ENCODE measurements at regions not wholly inside any gene's neighbourhood (a gene's known extent, or its start where the extent isn't known, plus 50 kb on each side); places are given as distances from the start of the nearest gene placed in this dataset.

- TF ChIP-seq, protein P1, sequence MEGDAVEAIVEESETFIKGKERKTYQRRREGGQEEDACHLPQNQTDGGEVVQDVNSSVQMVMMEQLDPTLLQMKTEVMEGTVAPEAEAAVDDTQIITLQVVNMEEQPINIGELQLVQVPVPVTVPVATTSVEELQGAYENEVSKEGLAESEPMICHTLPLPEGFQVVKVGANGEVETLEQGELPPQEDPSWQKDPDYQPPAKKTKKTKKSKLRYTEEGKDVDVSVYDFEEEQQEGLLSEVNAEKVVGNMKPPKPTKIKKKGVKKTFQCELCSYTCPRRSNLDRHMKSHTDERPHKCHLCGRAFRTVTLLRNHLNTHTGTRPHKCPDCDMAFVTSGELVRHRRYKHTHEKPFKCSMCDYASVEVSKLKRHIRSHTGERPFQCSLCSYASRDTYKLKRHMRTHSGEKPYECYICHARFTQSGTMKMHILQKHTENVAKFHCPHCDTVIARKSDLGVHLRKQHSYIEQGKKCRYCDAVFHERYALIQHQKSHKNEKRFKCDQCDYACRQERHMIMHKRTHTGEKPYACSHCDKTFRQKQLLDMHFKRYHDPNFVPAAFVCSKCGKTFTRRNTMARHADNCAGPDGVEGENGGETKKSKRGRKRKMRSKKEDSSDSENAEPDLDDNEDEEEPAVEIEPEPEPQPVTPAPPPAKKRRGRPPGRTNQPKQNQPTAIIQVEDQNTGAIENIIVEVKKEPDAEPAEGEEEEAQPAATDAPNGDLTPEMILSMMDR (conservative IDR thresholded peaks at IDR 0.05), result no peak
- no peak overlapping the region for H3K4me3 ChIP-seq (ENCODE audit: low read length)
- WGBS, 2 experiments (ENCODE audit: insufficient coverage in 1 of 2, insufficient read length in 1 of 2), result 86 to 98% methylated on average over 1 of the region's 1 CpG
- H3K9ac ChIP-seq (ENCODE audit: extremely low read depth, low read length, poor library complexity, severe bottlenecking), result no peak overlapping the region
- no peaks in the 10 kb centered on the region for H3K4me1 Mint-ChIP-seq
- DNase-seq, result no peak
- H3K27me3 ChIP-seq (ENCODE audit: control insufficient read depth, insufficient read depth, low read length, poor library complexity, severe bottlenecking), result no peaks in the 10 kb centered on the region
- no peak overlapping the region for H3K4me3 Mint-ChIP-seq
- no peaks in the 10 kb centered on the region for H3K9me3 ChIP-seq (ENCODE audit: control insufficient read depth, low read length)
- H3K27me3 Mint-ChIP-seq (ENCODE audit: insufficient read depth), result no peaks in the 10 kb centered on the region
- no peaks in the 10 kb centered on the region for H3K9me3 Mint-ChIP-seq
- H3K27ac Mint-ChIP-seq, result no peak overlapping the region
- H3K36me3 ChIP-seq (ENCODE audit: control insufficient read depth, insufficient read depth, low read length), result no peaks in the 10 kb centered on the region
- H3K36me3 Mint-ChIP-seq (ENCODE audit: low read depth), result no peaks in the 10 kb centered on the region
- H3K4me1 ChIP-seq (ENCODE audit: control insufficient read depth, insufficient read depth, low read length), result no peaks in the 10 kb centered on the region
- H3K27ac ChIP-seq (ENCODE audit: low read depth, low read length), result no peak overlapping the region
Observed at GRCh38 chr3:144677103-144677502, 705.5 kb downstream of the DIPK2A start.

GRCh38 chr3:144683065-144683464, 711.4 kb downstream of the DIPK2A start:
- peaks cover 5% of the 10 kb centered on the region for H3K9me3 ChIP-seq (ENCODE audit: control insufficient read depth, low read length)
- H3K36me3 ChIP-seq (ENCODE audit: control insufficient read depth, insufficient read depth, low read length), result no peaks in the 10 kb centered on the region
- 83% methylated on average over 1 of the region's 1 CpG; no CpG with 5 or more reads in 1 of the 2 experiments for WGBS, 2 experiments (ENCODE audit: insufficient coverage in 1 of 2, insufficient read length in 1 of 2)
- Mint-ChIP-seq H3K36me3 (ENCODE audit: low read depth) (peaks cover 2% of the 10 kb centered on the region), H3K27ac (no peak overlapping the region), H3K27me3 (ENCODE audit: insufficient read depth) (no peaks in the 10 kb centered on the region), H3K9me3 (peaks cover 6% of the 10 kb centered on the region), H3K4me3 (no peak overlapping the region), H3K4me1 (peaks cover 1% of the 10 kb centered on the region)
- no peaks in the 10 kb centered on the region for H3K27me3 ChIP-seq (ENCODE audit: control insufficient read depth, insufficient read depth, low read length, poor library complexity, severe bottlenecking)
- TF ChIP-seq, protein P1 (conservative IDR thresholded peaks at IDR 0.05), result no peak
- DNase-seq, result no peak
- no peak overlapping the region for H3K27ac ChIP-seq (ENCODE audit: low read depth, low read length)
- no peaks in the 10 kb centered on the region for H3K4me1 ChIP-seq (ENCODE audit: control insufficient read depth, insufficient read depth, low read length)
- no peak overlapping the region for H3K9ac ChIP-seq (ENCODE audit: extremely low read depth, low read length, poor library complexity, severe bottlenecking)
- H3K4me3 ChIP-seq (ENCODE audit: low read length), result no peak overlapping the region

- peaks cover 19% of the 10 kb centered on the region for H3K9me3 Mint-ChIP-seq
- no peak overlapping the region for H3K4me3 ChIP-seq (ENCODE audit: low read length)
- H3K27ac Mint-ChIP-seq, result no peak overlapping the region
- peak; percentile 56 for DNase-seq
- peaks cover 4% of the 10 kb centered on the region for H3K4me1 Mint-ChIP-seq
- no peak overlapping the region for H3K4me3 Mint-ChIP-seq
- H3K9me3 ChIP-seq (ENCODE audit: control insufficient read depth, low read length), result peaks cover 19% of the 10 kb centered on the region
- H3K27me3 Mint-ChIP-seq (ENCODE audit: insufficient read depth), result no peaks in the 10 kb centered on the region
- H3K27me3 ChIP-seq (ENCODE audit: control insufficient read depth, insufficient read depth, low read length, poor library complexity, severe bottlenecking), result no peaks in the 10 kb centered on the region
- no peaks in the 10 kb centered on the region for H3K4me1 ChIP-seq (ENCODE audit: control insufficient read depth, insufficient read depth, low read length)
- no peak overlapping the region for H3K9ac ChIP-seq (ENCODE audit: extremely low read depth, low read length, poor library complexity, severe bottlenecking)
- no peaks in the 10 kb centered on the region for H3K36me3 ChIP-seq (ENCODE audit: control insufficient read depth, insufficient read depth, low read length)
- no peak overlapping the region for H3K27ac ChIP-seq (ENCODE audit: low read depth, low read length)
- TF ChIP-seq, protein P1 (conservative IDR thresholded peaks at IDR 0.05), result peak; percentile 76
- peaks cover 5% of the 10 kb centered on the region for H3K36me3 Mint-ChIP-seq (ENCODE audit: low read depth)
- 92 to 96% methylated on average over 3 to 4 of the region's 4 CpGs for WGBS, 2 experiments (ENCODE audit: insufficient coverage in 1 of 2, insufficient read length in 1 of 2)
Observed at GRCh38 chr3:144687862-144688261, 716.2 kb downstream of the DIPK2A start.
